ENCODE measurements at regions not wholly inside any gene's neighbourhood (a gene's known extent, or its start where the extent isn't known, plus 50 kb on each side); places are given as distances from the start of the nearest gene placed in this dataset.
"Not testable (repeated sequence)": the region's sequence is repeated elsewhere in the genome, so short reads cannot be mapped to it uniquely, and the experiment has no call there.

GRCh38 chr5:136750224-136750862, 385.0 kb upstream of the TRPC7 start:
- Histone ChIP-seq H3K4me2 (no peak overlapping the region), H3K9me3 (no peaks in the 10 kb centered on the region), H3K4me3 (no peak overlapping the region), H3K27me3 (no peaks in the 10 kb centered on the region), H4K20me1 (no peaks in the 10 kb centered on the region), H3K27ac (no peak overlapping the region), H3K4me1 (0 out of 2 replicates have a peak, but pooled peaks cover 7% of the 10 kb centered on the region), H3K9ac (no peak overlapping the region), H3K36me3 (no peaks in the 10 kb centered on the region)
- no peak for TF ChIP-seq Cebpa-rat (IDR thresholded peaks at IDR 0.05)

- Histone ChIP-seq H3K9me3 (peaks cover 6% of the 10 kb centered on the region; the same call in 1 of the 2 replicates), H3K4me1 (0 out of 2 replicates have a peak, but pooled peaks cover 7% of the 10 kb centered on the region), H3K27me3 (no peaks in the 10 kb centered on the region), H4K20me1 (no peaks in the 10 kb centered on the region), H3K36me3 (no peaks in the 10 kb centered on the region), H3K4me2 (no peak overlapping the region), H3K27ac (no peak overlapping the region), H3K9ac (no peak overlapping the region), H3K4me3 (no peak overlapping the region)
- no peak for TF ChIP-seq Cebpa-rat (IDR thresholded peaks at IDR 0.05)
Observed at GRCh38 chr5:136749016-136749415, 383.7 kb upstream of the TRPC7 start.

- TF ChIP-seq Cebpa-rat (IDR thresholded peaks at IDR 0.05): no peak
- no peaks in the 10 kb centered on the region for H3K36me3 ChIP-seq
- no peak overlapping the region for H3K4me3 ChIP-seq
- H3K27me3 ChIP-seq: no peaks in the 10 kb centered on the region
- H3K4me1 ChIP-seq: 0 out of 2 replicates have a peak, but pooled peaks cover 5% of the 10 kb centered on the region
- peaks cover 30% of the 10 kb centered on the region for H3K9me3 ChIP-seq
- H3K27ac ChIP-seq: no peak overlapping the region
- H4K20me1 ChIP-seq: no peaks in the 10 kb centered on the region
- H3K4me2 ChIP-seq: no peak overlapping the region
- H3K9ac ChIP-seq: no peak overlapping the region
Observed at GRCh38 chr5:136743052-136743451, 377.7 kb upstream of the TRPC7 start.

- Histone ChIP-seq H3K9me3 (peaks cover 30% of the 10 kb centered on the region), H3K4me2 (no peak overlapping the region)
- TF ChIP-seq Cebpa-rat (IDR thresholded peaks at IDR 0.05): no peak
Observed at GRCh38 chr5:136740228-136740627, 374.9 kb upstream of the TRPC7 start.

GRCh38 chr5:136739271-136739670, 373.9 kb upstream of the TRPC7 start:
- not testable (repeated sequence) for H3K27ac ChIP-seq, H3K36me3 ChIP-seq, H4K20me1 ChIP-seq, H3K4me3 ChIP-seq, H3K4me1 ChIP-seq, H3K4me2 ChIP-seq, H3K27me3 ChIP-seq, H3K9ac ChIP-seq
- peaks cover 25% of the 10 kb centered on the region for H3K9me3 ChIP-seq

More at GRCh38 chr5:136740228-136740627, 374.9 kb upstream of the TRPC7 start:
- no peak overlapping the region for H3K9ac ChIP-seq
- no peaks in the 10 kb centered on the region for H3K36me3 ChIP-seq
- H3K27me3 ChIP-seq: no peaks in the 10 kb centered on the region
- no peaks in the 10 kb centered on the region for H3K4me1 ChIP-seq
- no peaks in the 10 kb centered on the region for H4K20me1 ChIP-seq
- H3K4me3 ChIP-seq: no peak overlapping the region
- no peak overlapping the region for H3K27ac ChIP-seq

- H3K4me2 ChIP-seq: no peak overlapping the region
- H3K4me3 ChIP-seq: no peak overlapping the region
- TF ChIP-seq Cebpa-rat (IDR thresholded peaks at IDR 0.05): no peak
- H4K20me1 ChIP-seq: no peaks in the 10 kb centered on the region
- H3K9me3 ChIP-seq: peaks cover 22% of the 10 kb centered on the region
- no peaks in the 10 kb centered on the region for H3K4me1 ChIP-seq
- H3K27me3 ChIP-seq: no peaks in the 10 kb centered on the region
- no peak overlapping the region for H3K27ac ChIP-seq
- no peaks in the 10 kb centered on the region for H3K36me3 ChIP-seq
- H3K9ac ChIP-seq: no peak overlapping the region
Observed at GRCh38 chr5:136738829-136739228, 373.5 kb upstream of the TRPC7 start.

GRCh38 chr5:136736021-136736420, 370.7 kb upstream of the TRPC7 start:
- H3K4me1 ChIP-seq: no peaks in the 10 kb centered on the region
- no peaks in the 10 kb centered on the region for H3K27me3 ChIP-seq
- H3K36me3 ChIP-seq: no peaks in the 10 kb centered on the region
- TF ChIP-seq Cebpa-rat (IDR thresholded peaks at IDR 0.05): no peak
- H4K20me1 ChIP-seq: no peaks in the 10 kb centered on the region
- H3K9me3 ChIP-seq: no peaks in the 10 kb centered on the region
- H3K27ac ChIP-seq: no peak overlapping the region
- no peak overlapping the region for H3K4me3 ChIP-seq
- H3K4me2 ChIP-seq: no peak overlapping the region
- H3K9ac ChIP-seq: no peak overlapping the region

GRCh38 chr5:136735611-136736010, 370.3 kb upstream of the TRPC7 start:
- H3K27ac ChIP-seq, H3K27me3 ChIP-seq, H3K9ac ChIP-seq: not testable (repeated sequence)

GRCh38 chr5:136734628-136735027, 369.3 kb upstream of the TRPC7 start:
- Histone ChIP-seq H3K27ac (no peak overlapping the region), H3K9ac (no peak overlapping the region), H3K4me1 (no peaks in the 10 kb centered on the region), H4K20me1 (no peaks in the 10 kb centered on the region), H3K4me3 (no peak overlapping the region), H3K9me3 (no peaks in the 10 kb centered on the region), H3K27me3 (no peaks in the 10 kb centered on the region), H3K36me3 (no peaks in the 10 kb centered on the region), H3K4me2 (no peak overlapping the region)
- TF ChIP-seq Cebpa-rat (IDR thresholded peaks at IDR 0.05): no peak

More at GRCh38 chr5:136735611-136736010, 370.3 kb upstream of the TRPC7 start:
- not testable (repeated sequence) for H3K4me2 ChIP-seq, H3K36me3 ChIP-seq, H3K9me3 ChIP-seq, H4K20me1 ChIP-seq, H3K4me3 ChIP-seq, H3K4me1 ChIP-seq

GRCh38 chr5:136732751-136733150, 367.4 kb upstream of the TRPC7 start:
- H3K36me3 ChIP-seq: no peaks in the 10 kb centered on the region
- no peak overlapping the region for H3K27ac ChIP-seq
- H3K9ac ChIP-seq: no peak overlapping the region
- H3K4me1 ChIP-seq: no peaks in the 10 kb centered on the region
- no peak for TF ChIP-seq Cebpa-rat (IDR thresholded peaks at IDR 0.05)
- no peaks in the 10 kb centered on the region for H3K9me3 ChIP-seq
- no peak overlapping the region for H3K4me3 ChIP-seq
- no peaks in the 10 kb centered on the region for H3K27me3 ChIP-seq
- H4K20me1 ChIP-seq: no peaks in the 10 kb centered on the region
- no peak overlapping the region for H3K4me2 ChIP-seq

Measured in BLaER1 (cell line).